Colonic mucosa (tissue), 4 donors: ENCODE measurements at regions not wholly inside any gene's neighbourhood (a gene's known extent, or its start where the extent isn't known, plus 50 kb on each side); places are given as distances from the start of the nearest gene placed in this dataset.

ENCODE experiments used
- DNase-seq: peaks from one replicate; pipeline ENCODE4 v3.0.0-alpha.2; 2020
- H3K27ac ChIP-seq: fragments of 200-600 bp; one replicate; pipeline ENCODE4 v1.8.0; 2021
- H3K27me3 ChIP-seq: fragments of 200-600 bp; one replicate; pipeline ENCODE4 v1.8.0; 2021
- H3K36me3 ChIP-seq: fragments of 200-600 bp; one replicate; pipeline ENCODE4 v1.8.0; 2021
- H3K4me1 ChIP-seq: fragments of 200-600 bp; one replicate; pipeline ENCODE4 v1.8.0; 2021; ENCODE audit warnings: mild to moderate bottlenecking
- H3K4me3 ChIP-seq: fragments of 200-600 bp; one replicate; pipeline ENCODE4 v1.8.0; 2021
- H3K9ac ChIP-seq, 2 donors: one replicate each; pipeline ENCODE4 v1.7.0; 2013; ENCODE audit warnings: control low read depth in 2 of 2, low read depth in 2 of 2, low read length in 2 of 2
- H3K9me3 ChIP-seq: fragments of 200-600 bp; one replicate; pipeline ENCODE4 v1.8.0; 2021
- intact Hi-C: fragments of 100-400 bp; cut with DNase I; formaldehyde crosslinking; loops from one replicate; pipeline ENCODE4 v1.14.1; 2022
- TF ChIP-seq, protein P1 (sequence below): fragments of 200-600 bp; IDR thresholded peaks from one replicate; pipeline ENCODE4 v1.8.0; 2022; ENCODE audit warnings: antibody characterized with exemption, mild to moderate bottlenecking
- donor health status: healthy.
- donor health status: DM: no; HTN: no; CAD: no.
- donor health status: DM: no; HTN: no; CAD: no.

- Histone ChIP-seq H3K27ac (no peak overlapping the region), H3K9me3 (no peaks in the 10 kb centered on the region), H3K4me3 (no peak overlapping the region), H3K36me3 (no peaks in the 10 kb centered on the region), H3K4me1 (no peaks in the 10 kb centered on the region), H3K27me3 (no peaks in the 10 kb centered on the region), H3K9ac (no peak overlapping the region)
- no peak for DNase-seq
- intact Hi-C loops, result no loop called here
- TF ChIP-seq, protein P1, sequence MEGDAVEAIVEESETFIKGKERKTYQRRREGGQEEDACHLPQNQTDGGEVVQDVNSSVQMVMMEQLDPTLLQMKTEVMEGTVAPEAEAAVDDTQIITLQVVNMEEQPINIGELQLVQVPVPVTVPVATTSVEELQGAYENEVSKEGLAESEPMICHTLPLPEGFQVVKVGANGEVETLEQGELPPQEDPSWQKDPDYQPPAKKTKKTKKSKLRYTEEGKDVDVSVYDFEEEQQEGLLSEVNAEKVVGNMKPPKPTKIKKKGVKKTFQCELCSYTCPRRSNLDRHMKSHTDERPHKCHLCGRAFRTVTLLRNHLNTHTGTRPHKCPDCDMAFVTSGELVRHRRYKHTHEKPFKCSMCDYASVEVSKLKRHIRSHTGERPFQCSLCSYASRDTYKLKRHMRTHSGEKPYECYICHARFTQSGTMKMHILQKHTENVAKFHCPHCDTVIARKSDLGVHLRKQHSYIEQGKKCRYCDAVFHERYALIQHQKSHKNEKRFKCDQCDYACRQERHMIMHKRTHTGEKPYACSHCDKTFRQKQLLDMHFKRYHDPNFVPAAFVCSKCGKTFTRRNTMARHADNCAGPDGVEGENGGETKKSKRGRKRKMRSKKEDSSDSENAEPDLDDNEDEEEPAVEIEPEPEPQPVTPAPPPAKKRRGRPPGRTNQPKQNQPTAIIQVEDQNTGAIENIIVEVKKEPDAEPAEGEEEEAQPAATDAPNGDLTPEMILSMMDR, result no peak
Observed at GRCh38 chrX:113369056-113369455, 528.4 kb upstream of the AMOT start.

DNA sequence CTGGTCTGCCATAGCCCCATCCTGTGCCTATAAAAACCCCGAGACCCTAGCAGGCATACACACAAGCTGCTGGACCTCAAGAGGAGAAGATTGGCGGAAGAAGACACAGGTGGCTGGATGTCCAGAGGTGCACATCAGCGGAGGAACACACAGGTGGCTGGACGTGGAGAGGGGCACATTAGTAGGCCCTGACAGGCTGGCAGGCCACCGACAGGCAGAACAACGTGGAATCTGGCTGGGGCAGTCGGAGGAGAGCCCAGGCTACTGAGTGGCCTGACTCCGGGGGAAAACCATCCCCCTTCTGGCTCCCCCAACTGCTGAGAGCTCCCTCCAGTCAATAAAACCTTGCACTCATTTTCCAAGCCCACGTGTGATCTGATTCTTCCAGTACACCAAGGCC, 512.5 kb upstream of the AMOT start:
- H3K27ac ChIP-seq, result no peak overlapping the region
- DNase-seq, result no peak
- H3K36me3 ChIP-seq, result no peaks in the 10 kb centered on the region
- TF ChIP-seq, protein P1, result no peak
- H3K27me3 ChIP-seq, result no peaks in the 10 kb centered on the region
- intact Hi-C loops, result no loop called here
- no peak overlapping the region for H3K4me3 ChIP-seq
- no peak overlapping the region for H3K9ac ChIP-seq
- no peaks in the 10 kb centered on the region for H3K4me1 ChIP-seq
- H3K9me3 ChIP-seq, result no peaks in the 10 kb centered on the region

DNA sequence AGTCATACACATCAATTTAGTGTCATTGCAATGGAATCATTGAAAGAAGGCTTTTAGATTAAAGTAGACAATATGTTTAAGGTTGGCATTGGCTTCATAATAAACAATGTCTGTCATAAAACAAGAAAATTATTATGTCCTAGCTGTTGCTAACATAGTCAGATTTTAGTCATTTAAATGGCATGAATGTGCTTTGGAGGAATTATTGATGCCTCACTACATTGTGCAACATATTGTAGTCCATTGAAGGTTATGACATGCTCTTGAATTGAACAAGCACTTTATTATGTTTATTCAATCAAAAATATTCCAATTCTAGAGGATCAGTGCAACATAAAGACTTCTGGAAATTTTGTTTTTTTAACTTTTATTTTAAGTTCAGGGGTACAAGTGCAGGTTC, 489.8 kb upstream of the AMOT start:
- Histone ChIP-seq H3K27ac (no peak overlapping the region), H3K4me1 (no peaks in the 10 kb centered on the region), H3K27me3 (peaks cover 3% of the 10 kb centered on the region), H3K4me3 (no peak overlapping the region), H3K36me3 (no peaks in the 10 kb centered on the region), H3K9ac (no peak overlapping the region), H3K9me3 (no peaks in the 10 kb centered on the region)
- no peak for DNase-seq
- intact Hi-C loops, result no loop called here
- TF ChIP-seq, protein P1, result no peak

DNA sequence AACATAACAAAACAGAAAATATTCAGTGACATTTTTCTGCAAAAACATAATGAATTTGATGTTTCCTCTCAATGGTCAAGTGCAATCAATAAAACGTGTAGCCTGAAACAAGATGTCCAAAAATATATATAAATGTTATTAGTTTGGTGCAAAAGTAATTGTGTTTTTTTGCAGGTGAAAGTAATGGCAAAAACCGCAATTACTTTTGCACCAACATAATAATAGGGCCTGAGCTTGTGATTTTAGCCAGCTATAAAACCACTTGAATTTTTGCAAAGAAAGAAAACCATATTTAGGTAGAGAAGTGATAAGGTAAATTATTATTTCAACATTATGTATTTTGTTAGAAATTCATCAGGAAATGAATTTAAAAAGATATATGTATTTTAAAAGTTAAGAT, 475.3 kb upstream of the AMOT start:
- H3K9me3 ChIP-seq, result no peaks in the 10 kb centered on the region
- no peaks in the 10 kb centered on the region for H3K27me3 ChIP-seq
- H3K9ac ChIP-seq, result no peak overlapping the region
- intact Hi-C loops, result no loop called here
- DNase-seq, result no peak
- no peak overlapping the region for H3K27ac ChIP-seq
- no peak overlapping the region for H3K4me3 ChIP-seq
- TF ChIP-seq, protein P1, result no peak
- H3K36me3 ChIP-seq, result no peaks in the 10 kb centered on the region
- H3K4me1 ChIP-seq, result no peaks in the 10 kb centered on the region

- no peak overlapping the region for H3K27ac ChIP-seq
- H3K9me3 ChIP-seq, result no peaks in the 10 kb centered on the region
- no peaks in the 10 kb centered on the region for H3K4me1 ChIP-seq
- no peak overlapping the region for H3K9ac ChIP-seq
- no peaks in the 10 kb centered on the region for H3K36me3 ChIP-seq
- intact Hi-C loops, result no loop called here
- no peaks in the 10 kb centered on the region for H3K27me3 ChIP-seq
- TF ChIP-seq, protein P1, result no peak
- DNase-seq, result no peak
- H3K4me3 ChIP-seq, result no peak overlapping the region
Observed at GRCh38 chrX:113305496-113305895, 464.9 kb upstream of the AMOT start.

DNA sequence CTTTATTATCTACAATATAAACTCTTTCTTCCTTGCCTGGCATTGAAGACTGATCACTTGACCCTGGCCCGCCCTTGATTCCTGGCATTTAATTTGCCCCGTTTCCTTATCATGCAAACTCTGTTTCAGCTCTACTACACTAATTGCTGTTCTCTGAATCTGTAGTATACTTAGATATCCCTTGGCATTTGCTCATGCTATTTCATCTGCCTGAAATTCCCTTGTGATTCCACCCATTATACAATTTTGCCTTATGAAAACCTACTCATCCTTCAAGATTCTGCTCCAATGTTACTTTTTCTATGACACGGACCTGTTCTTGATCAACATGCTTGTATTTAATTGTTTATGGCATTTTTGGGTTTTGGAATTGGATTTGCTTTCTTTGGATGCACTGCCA, 459.9 kb upstream of the AMOT start:
- no peak overlapping the region for H3K9ac ChIP-seq
- no peak overlapping the region for H3K4me3 ChIP-seq
- no peaks in the 10 kb centered on the region for H3K27me3 ChIP-seq
- no peaks in the 10 kb centered on the region for H3K36me3 ChIP-seq
- TF ChIP-seq, protein P1, result no peak
- no peaks in the 10 kb centered on the region for H3K9me3 ChIP-seq
- no peak for DNase-seq
- no peak overlapping the region for H3K27ac ChIP-seq
- intact Hi-C loops, result no loop called here
- H3K4me1 ChIP-seq, result no peaks in the 10 kb centered on the region
